Glutamatergic neuron (in vitro differentiated cells): ENCODE measurements at regions not wholly inside any gene's neighbourhood (a gene's known extent, or its start where the extent isn't known, plus 50 kb on each side); places are given as distances from the start of the nearest gene placed in this dataset.

Experiments
- DNase-seq: peaks from one replicate; pipeline ENCODE4 v3.0.0; 2022
- H3K27ac Mint-ChIP-seq: one replicate; pipeline ENCODE4 v1.8.0; 2020; ENCODE audit warnings: mild to moderate bottlenecking, mixed read lengths, inconsistent platforms; ENCODE audit not compliant: unreplicated experiment
- H3K27me3 Mint-ChIP-seq: one replicate; pipeline ENCODE4 v1.8.0; 2020; ENCODE audit warnings: mild to moderate bottlenecking, moderate library complexity, mixed read lengths, inconsistent platforms; ENCODE audit not compliant: unreplicated experiment
- H3K36me3 Mint-ChIP-seq: one replicate; pipeline ENCODE4 v1.8.0; 2020; ENCODE audit warnings: mild to moderate bottlenecking, mixed read lengths, inconsistent platforms; ENCODE audit not compliant: unreplicated experiment
- H3K4me1 Mint-ChIP-seq: one replicate; pipeline ENCODE4 v1.8.0; 2020; ENCODE audit warnings: mild to moderate bottlenecking, low read depth, mixed read lengths, inconsistent platforms; ENCODE audit not compliant: unreplicated experiment
- H3K4me3 Mint-ChIP-seq: one replicate; pipeline ENCODE4 v1.8.0; 2020; ENCODE audit warnings: mild to moderate bottlenecking, mixed read lengths, inconsistent platforms; ENCODE audit not compliant: unreplicated experiment
- H3K9me3 Mint-ChIP-seq: one replicate; pipeline ENCODE4 v1.8.0; 2020; ENCODE audit warnings: mild to moderate bottlenecking, moderate library complexity, mixed read lengths, inconsistent platforms; ENCODE audit not compliant: unreplicated experiment
- TF ChIP-seq, protein P1 (sequence below): fragments of 200-600 bp; sonication (generic); IDR thresholded peaks from one replicate; pipeline ENCODE4 v1.5.0; 2021; ENCODE audit not compliant: partially characterized antibody, unreplicated experiment

DNA sequence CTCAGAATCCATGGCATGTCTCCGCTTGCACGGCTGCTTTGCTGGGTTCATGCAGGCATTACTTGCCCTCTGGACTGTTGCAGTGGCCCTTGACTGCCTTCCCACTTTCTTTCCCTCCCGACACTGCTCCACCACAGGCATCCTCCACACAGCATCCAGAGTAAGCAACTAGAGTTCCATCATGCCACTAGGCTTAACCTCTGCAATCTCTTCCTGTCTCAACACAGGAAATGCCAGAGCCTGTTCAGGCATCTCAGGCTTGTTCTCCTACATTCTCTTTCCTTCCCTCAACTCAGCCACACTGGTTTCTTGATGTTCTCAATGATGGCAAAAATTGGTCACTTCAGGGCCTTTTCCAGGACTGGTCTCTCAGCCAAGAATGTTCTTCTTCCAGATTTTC is 284.5 kb upstream of the KLF6 start:
- no peak for DNase-seq
- Mint-ChIP-seq H3K27ac (no peak overlapping the region), H3K27me3 (no peaks in the 10 kb centered on the region), H3K4me1 (no peaks in the 10 kb centered on the region), H3K36me3 (no peaks in the 10 kb centered on the region), H3K9me3 (no peaks in the 10 kb centered on the region), H3K4me3 (no peak overlapping the region)
- TF ChIP-seq, protein P1, sequence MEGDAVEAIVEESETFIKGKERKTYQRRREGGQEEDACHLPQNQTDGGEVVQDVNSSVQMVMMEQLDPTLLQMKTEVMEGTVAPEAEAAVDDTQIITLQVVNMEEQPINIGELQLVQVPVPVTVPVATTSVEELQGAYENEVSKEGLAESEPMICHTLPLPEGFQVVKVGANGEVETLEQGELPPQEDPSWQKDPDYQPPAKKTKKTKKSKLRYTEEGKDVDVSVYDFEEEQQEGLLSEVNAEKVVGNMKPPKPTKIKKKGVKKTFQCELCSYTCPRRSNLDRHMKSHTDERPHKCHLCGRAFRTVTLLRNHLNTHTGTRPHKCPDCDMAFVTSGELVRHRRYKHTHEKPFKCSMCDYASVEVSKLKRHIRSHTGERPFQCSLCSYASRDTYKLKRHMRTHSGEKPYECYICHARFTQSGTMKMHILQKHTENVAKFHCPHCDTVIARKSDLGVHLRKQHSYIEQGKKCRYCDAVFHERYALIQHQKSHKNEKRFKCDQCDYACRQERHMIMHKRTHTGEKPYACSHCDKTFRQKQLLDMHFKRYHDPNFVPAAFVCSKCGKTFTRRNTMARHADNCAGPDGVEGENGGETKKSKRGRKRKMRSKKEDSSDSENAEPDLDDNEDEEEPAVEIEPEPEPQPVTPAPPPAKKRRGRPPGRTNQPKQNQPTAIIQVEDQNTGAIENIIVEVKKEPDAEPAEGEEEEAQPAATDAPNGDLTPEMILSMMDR: no peak

DNA sequence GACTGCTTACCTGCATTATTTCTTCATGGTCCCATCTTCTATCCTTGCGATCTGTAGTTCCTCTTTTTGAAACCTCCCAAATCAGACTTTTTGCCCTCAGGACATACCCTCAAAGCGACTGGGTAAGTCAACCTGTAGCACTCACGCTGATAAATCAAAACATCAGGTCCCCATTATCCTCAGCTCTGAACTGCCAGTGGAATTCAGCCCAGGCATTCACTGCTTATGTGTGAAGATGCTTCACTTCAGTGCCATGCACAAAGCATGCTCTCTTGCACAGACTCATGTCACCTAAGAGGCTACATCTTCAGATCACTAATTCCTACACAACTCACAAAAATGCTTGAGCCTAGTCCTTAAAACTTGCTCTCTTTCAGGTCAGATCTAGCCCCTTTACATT is 283.6 kb upstream of the KLF6 start:
- Mint-ChIP-seq H3K4me1 (no peaks in the 10 kb centered on the region), H3K4me3 (no peak overlapping the region), H3K36me3 (no peaks in the 10 kb centered on the region), H3K9me3 (peaks cover 2% of the 10 kb centered on the region), H3K27me3 (no peaks in the 10 kb centered on the region), H3K27ac (no peak overlapping the region)
- TF ChIP-seq, protein P1: no peak
- DNase-seq: no peak

DNA sequence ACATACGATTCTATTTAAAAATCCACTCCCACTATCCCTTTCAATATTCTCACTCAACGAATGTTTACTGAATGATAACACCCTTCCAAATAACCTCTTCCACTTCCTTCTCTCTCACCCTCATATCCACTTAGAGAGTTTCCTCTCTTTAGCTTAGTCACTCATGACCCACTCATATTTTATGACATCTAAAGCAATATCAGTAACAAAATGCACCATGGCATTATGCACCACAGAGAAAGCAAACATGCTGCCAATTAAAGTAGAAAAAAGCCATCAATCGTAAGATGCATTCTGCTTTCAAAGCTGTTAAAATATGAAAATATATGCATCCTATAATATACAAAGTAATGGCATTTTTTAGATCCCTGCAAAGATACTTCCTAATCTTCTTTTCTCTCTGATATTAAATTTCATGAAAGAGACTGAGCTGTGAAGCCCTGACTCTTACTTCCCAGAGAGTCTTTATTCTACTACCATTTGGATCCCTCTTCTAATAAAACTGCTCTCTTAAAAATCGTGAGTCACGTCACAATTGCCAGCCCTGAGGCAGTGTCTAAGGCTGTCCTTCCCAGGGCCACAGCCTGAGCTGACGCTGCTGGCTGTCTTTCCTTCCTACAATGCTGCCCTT is 283.0 kb upstream of the KLF6 start:
- no peak for DNase-seq
- Mint-ChIP-seq H3K27me3 (peaks cover 1% of the 10 kb centered on the region), H3K27ac (no peak overlapping the region), H3K9me3 (peaks cover 3% of the 10 kb centered on the region), H3K4me3 (no peak overlapping the region), H3K4me1 (no peaks in the 10 kb centered on the region), H3K36me3 (no peaks in the 10 kb centered on the region)
- TF ChIP-seq, protein P1: no peak

DNA sequence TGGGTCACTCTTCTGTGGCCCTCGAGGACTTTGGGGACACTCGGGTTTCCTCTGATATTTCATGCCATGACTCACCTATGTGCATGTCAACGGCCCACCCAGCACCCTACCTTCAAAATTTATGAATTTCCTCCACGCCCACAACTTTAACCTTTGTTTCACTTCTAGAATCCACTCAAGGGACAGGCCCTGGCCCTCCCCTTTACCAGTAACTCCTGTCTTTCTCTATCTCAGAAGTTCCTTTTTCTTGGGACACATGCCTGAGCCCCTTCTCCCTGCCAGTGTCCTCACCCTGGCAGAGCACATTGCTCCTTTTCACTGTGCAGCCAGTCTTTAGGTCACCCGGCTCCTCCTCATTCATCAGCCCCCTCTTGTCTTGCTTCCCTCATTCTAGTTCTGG is 282.5 kb upstream of the KLF6 start:
- DNase-seq: no peak
- no peak overlapping the region for H3K27ac Mint-ChIP-seq
- H3K27me3 Mint-ChIP-seq: peaks cover 2% of the 10 kb centered on the region
- peaks cover 3% of the 10 kb centered on the region for H3K9me3 Mint-ChIP-seq
- no peaks in the 10 kb centered on the region for H3K36me3 Mint-ChIP-seq
- TF ChIP-seq, protein P1: no peak
- no peaks in the 10 kb centered on the region for H3K4me1 Mint-ChIP-seq
- no peak overlapping the region for H3K4me3 Mint-ChIP-seq

DNA sequence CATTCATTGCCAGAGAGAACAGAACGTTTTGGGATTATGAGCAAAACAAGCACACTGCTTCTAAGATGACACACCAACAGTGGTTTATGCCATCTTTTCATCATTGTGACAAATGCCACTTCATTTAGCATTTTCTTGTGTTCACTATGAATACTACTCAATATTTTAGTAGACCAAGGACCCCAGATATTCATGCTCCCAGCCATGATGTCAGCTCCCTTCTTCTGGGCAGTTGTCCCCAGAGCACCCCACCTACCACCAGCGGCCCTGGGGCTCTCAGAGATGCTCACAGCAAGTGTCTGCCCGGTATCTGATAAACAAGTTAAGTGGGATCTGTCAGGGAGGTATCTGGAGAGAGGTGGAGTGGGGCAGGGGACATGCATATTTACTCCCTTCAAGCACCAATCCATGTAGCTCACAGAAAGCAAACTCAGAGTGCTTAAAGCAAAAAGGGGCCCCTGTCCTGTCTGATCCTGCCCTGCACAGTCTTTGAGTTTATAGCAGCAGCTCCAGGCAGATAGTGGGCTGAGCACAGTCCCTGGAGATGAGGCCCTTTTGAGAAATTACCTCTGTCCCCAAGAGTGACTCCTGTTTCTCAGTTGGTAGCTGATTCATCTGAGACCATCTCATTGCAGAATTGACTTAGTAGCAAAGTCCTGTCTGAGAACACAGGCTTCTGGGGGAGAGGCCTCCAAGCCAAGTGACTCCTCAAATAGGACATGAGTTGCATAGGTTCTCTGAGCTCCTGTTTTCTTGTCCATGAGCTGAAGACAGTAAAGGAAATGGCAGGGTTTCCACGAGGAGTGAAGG is 281.8 kb upstream of the KLF6 start:
- no peak overlapping the region for H3K27ac Mint-ChIP-seq
- peaks cover 2% of the 10 kb centered on the region for H3K27me3 Mint-ChIP-seq
- TF ChIP-seq, protein P1: no peak
- no peak overlapping the region for H3K4me3 Mint-ChIP-seq
- H3K4me1 Mint-ChIP-seq: no peaks in the 10 kb centered on the region
- H3K36me3 Mint-ChIP-seq: no peaks in the 10 kb centered on the region
- H3K9me3 Mint-ChIP-seq: peaks cover 3% of the 10 kb centered on the region
- no peak for DNase-seq
